ENCODE measurements at regions not wholly inside any gene's neighbourhood (a gene's known extent, or its start where the extent isn't known, plus 50 kb on each side); places are given as distances from the start of the nearest gene placed in this dataset.
A peak's percentile ranks its signal among the peaks of the same experiment; 100 is the strongest.

GRCh38 chr4:133597251-133597650 lies 448.2 kb downstream of the PCDH10 start:
- DNase-seq (ENCODE audit: low read depth) = no peak
- H3K36me3 ChIP-seq (ENCODE audit: insufficient read depth, low read length) = no peaks in the 10 kb centered on the region

GRCh38 chr4:133596459-133596858 lies 447.4 kb downstream of the PCDH10 start:
- no peaks in the 10 kb centered on the region for H3K27me3 Mint-ChIP-seq (ENCODE audit: low read depth, unreplicated experiment)
- no peak for FAIRE-seq
- Histone ChIP-seq H3K4me2 (ENCODE audit: low read length) (no peak overlapping the region), H4K20me1 (ENCODE audit: insufficient read depth, low read length) (no peaks in the 10 kb centered on the region), H3K9ac (ENCODE audit: low read length) (no peak overlapping the region), H3K9me3 (ENCODE audit: insufficient read depth, low read depth, low read length) (no peaks in the 10 kb centered on the region), H3K27me3 (ENCODE audit: insufficient read depth, low read length) (no peaks in the 10 kb centered on the region), H3K4me3 (ENCODE audit: insufficient read depth, low read depth, low read length) (no peak overlapping the region), H3K4me1 (ENCODE audit: insufficient read depth, low read length) (peaks cover 9% of the 10 kb centered on the region), H2AFZ (ENCODE audit: low read depth, low read length) (no peak overlapping the region), H3K79me2 (ENCODE audit: insufficient read depth, low read length) (no peaks in the 10 kb centered on the region), H3K36me3 (ENCODE audit: insufficient read depth, low read length) (no peaks in the 10 kb centered on the region), H3K27ac (ENCODE audit: low read depth, low read length) (no peak overlapping the region)
- H3K4me3 Mint-ChIP-seq (ENCODE audit: unreplicated experiment) = no peak overlapping the region
- H3K4me1 Mint-ChIP-seq (ENCODE audit: low read depth, unreplicated experiment) = no peaks in the 10 kb centered on the region
- no peaks in the 10 kb centered on the region for H3K9me3 Mint-ChIP-seq (ENCODE audit: unreplicated experiment)
- no peak for DNase-seq (ENCODE audit: low read depth)
- no peak overlapping the region for H3K27ac Mint-ChIP-seq (ENCODE audit: unreplicated experiment)
- H3K36me3 Mint-ChIP-seq (ENCODE audit: low read depth, unreplicated experiment) = no peaks in the 10 kb centered on the region
- no peak for TF ChIP-seq CTCF (IDR thresholded peaks at IDR 0.05; ENCODE audit: insufficient read depth, low read depth, low read length)
- no peak for TF ChIP-seq EZH2 (IDR thresholded peaks at IDR 0.05; ENCODE audit: insufficient read depth, low read length)

More at GRCh38 chr4:133597251-133597650, 448.2 kb downstream of the PCDH10 start:
- TF ChIP-seq CTCF (IDR thresholded peaks at IDR 0.05; ENCODE audit: insufficient read depth, low read depth, low read length) = no peak
- no peak for TF ChIP-seq EZH2 (IDR thresholded peaks at IDR 0.05; ENCODE audit: insufficient read depth, low read length)
- Histone ChIP-seq H2AFZ (ENCODE audit: low read depth, low read length) (no peak overlapping the region), H3K27ac (ENCODE audit: low read depth, low read length) (no peak overlapping the region), H4K20me1 (ENCODE audit: insufficient read depth, low read length) (no peaks in the 10 kb centered on the region), H3K4me2 (ENCODE audit: low read length) (no peak overlapping the region), H3K4me1 (ENCODE audit: insufficient read depth, low read length) (peaks cover 9% of the 10 kb centered on the region), H3K4me3 (ENCODE audit: insufficient read depth, low read depth, low read length) (no peak overlapping the region), H3K79me2 (ENCODE audit: insufficient read depth, low read length) (no peaks in the 10 kb centered on the region), H3K9ac (ENCODE audit: low read length) (no peak overlapping the region), H3K27me3 (ENCODE audit: insufficient read depth, low read length) (no peaks in the 10 kb centered on the region), H3K9me3 (ENCODE audit: insufficient read depth, low read depth, low read length) (no peaks in the 10 kb centered on the region)
- H3K4me3 Mint-ChIP-seq (ENCODE audit: unreplicated experiment) = no peak overlapping the region
- H3K27me3 Mint-ChIP-seq (ENCODE audit: low read depth, unreplicated experiment) = no peaks in the 10 kb centered on the region
- no peaks in the 10 kb centered on the region for H3K36me3 Mint-ChIP-seq (ENCODE audit: low read depth, unreplicated experiment)
- H3K9me3 Mint-ChIP-seq (ENCODE audit: unreplicated experiment) = no peaks in the 10 kb centered on the region
- H3K27ac Mint-ChIP-seq (ENCODE audit: unreplicated experiment) = no peak overlapping the region
- H3K4me1 Mint-ChIP-seq (ENCODE audit: low read depth, unreplicated experiment) = no peaks in the 10 kb centered on the region
- FAIRE-seq = no peak

GRCh38 chr4:133594390-133595207 lies 445.5 kb downstream of the PCDH10 start:
- H2AFZ ChIP-seq (ENCODE audit: low read depth, low read length) = no peak overlapping the region
- TF ChIP-seq EZH2 (IDR thresholded peaks at IDR 0.05; ENCODE audit: insufficient read depth, low read length) = no peak
- no peak for TF ChIP-seq CTCF (IDR thresholded peaks at IDR 0.05; ENCODE audit: insufficient read depth, low read depth, low read length)
- no peaks in the 10 kb centered on the region for H3K27me3 ChIP-seq (ENCODE audit: insufficient read depth, low read length)
- H3K36me3 ChIP-seq (ENCODE audit: insufficient read depth, low read length) = no peaks in the 10 kb centered on the region
- Mint-ChIP-seq H3K9me3 (ENCODE audit: unreplicated experiment) (no peaks in the 10 kb centered on the region), H3K36me3 (ENCODE audit: low read depth, unreplicated experiment) (no peaks in the 10 kb centered on the region), H3K27me3 (ENCODE audit: low read depth, unreplicated experiment) (no peaks in the 10 kb centered on the region), H3K4me3 (ENCODE audit: unreplicated experiment) (no peak overlapping the region), H3K27ac (ENCODE audit: unreplicated experiment) (peak overlapping the region; percentile 18), H3K4me1 (ENCODE audit: low read depth, unreplicated experiment) (no peaks in the 10 kb centered on the region)
- peak; percentile 82 for DNase-seq (ENCODE audit: low read depth)
- no peak for FAIRE-seq
- H3K9ac ChIP-seq (ENCODE audit: low read length) = no peak overlapping the region
- no peaks in the 10 kb centered on the region for H3K79me2 ChIP-seq (ENCODE audit: insufficient read depth, low read length)
- H3K9me3 ChIP-seq (ENCODE audit: insufficient read depth, low read depth, low read length) = no peaks in the 10 kb centered on the region
- peak overlapping the region; percentile 12 for H3K27ac ChIP-seq (ENCODE audit: low read depth, low read length)
- no peak overlapping the region for H3K4me3 ChIP-seq (ENCODE audit: insufficient read depth, low read depth, low read length)
- peak overlapping the region; percentile 42 for H3K4me2 ChIP-seq (ENCODE audit: low read length)
- peaks cover 9% of the 10 kb centered on the region for H3K4me1 ChIP-seq (ENCODE audit: insufficient read depth, low read length)
- H4K20me1 ChIP-seq (ENCODE audit: insufficient read depth, low read length) = no peaks in the 10 kb centered on the region
